NCI-H2107 treated with DMSO at 0.1 percent for 48 hours (cell line): ENCODE measurements at regions not wholly inside any gene's neighbourhood (a gene's known extent, or its start where the extent isn't known, plus 50 kb on each side); places are given as distances from the start of the nearest gene placed in this dataset.
"Not testable (repeated sequence)": the region's sequence is repeated elsewhere in the genome, so short reads cannot be mapped to it uniquely, and the experiment has no call there.

Experiments used
- DNase-seq: peaks from one replicate; lab custom pipeline; 2025; ENCODE audit not compliant: unreplicated experiment; lab: John Stamatoyannopoulos, UW

- not testable (repeated sequence) for DNase-seq
Observed at GRCh38 chr4:138456349-138456748, 214.2 kb upstream of the SLC7A11 start.

GRCh38 chr4:138455097-138455496 lies 212.9 kb upstream of the SLC7A11 start:
- DNase-seq, result no peak

- no peak for DNase-seq
Observed at GRCh38 chr4:138452826-138453225, 210.7 kb upstream of the SLC7A11 start.

- no peak for DNase-seq
Observed at GRCh38 chr4:138451276-138451663, 209.1 kb upstream of the SLC7A11 start.

GRCh38 chr4:138450546-138451275 lies 208.6 kb upstream of the SLC7A11 start:
- no peak for DNase-seq

- DNase-seq, result no peak
Observed at GRCh38 chr4:138449938-138450337, 207.8 kb upstream of the SLC7A11 start.

GRCh38 chr4:138448169-138448568 lies 206.0 kb upstream of the SLC7A11 start:
- DNase-seq, result no peak

GRCh38 chr4:138446456-138446855 lies 204.3 kb upstream of the SLC7A11 start:
- DNase-seq, result no peak

GRCh38 chr4:138445098-138445497 lies 202.9 kb upstream of the SLC7A11 start:
- no peak for DNase-seq

- no peak for DNase-seq
Observed at GRCh38 chr4:138444260-138444659, 202.1 kb upstream of the SLC7A11 start.

- DNase-seq, result no peak
Observed at GRCh38 chr4:138439143-138439581, 197.0 kb upstream of the SLC7A11 start.

- no peak for DNase-seq
Observed at GRCh38 chr4:138438608-138439007, 196.5 kb upstream of the SLC7A11 start.

GRCh38 chr4:138437263-138437851 lies 195.2 kb upstream of the SLC7A11 start:
- no peak for DNase-seq

- DNase-seq, result not testable (repeated sequence)
Observed at GRCh38 chr4:138435733-138436132, 193.6 kb upstream of the SLC7A11 start.

- DNase-seq, result not testable (repeated sequence)
Observed at GRCh38 chr4:138435046-138435445, 192.9 kb upstream of the SLC7A11 start.

GRCh38 chr4:138428611-138429010 lies 186.5 kb upstream of the SLC7A11 start:
- DNase-seq, result no peak

- DNase-seq, result no peak
Observed at GRCh38 chr4:138426786-138427185, 184.6 kb upstream of the SLC7A11 start.

- DNase-seq, result no peak
Observed at GRCh38 chr4:138420471-138420870, 178.3 kb upstream of the SLC7A11 start.

GRCh38 chr4:138414202-138414601 lies 172.1 kb upstream of the SLC7A11 start:
- no peak for DNase-seq

GRCh38 chr4:138413273-138413672 lies 171.1 kb upstream of the SLC7A11 start:
- no peak for DNase-seq

GRCh38 chr4:138412847-138413246 lies 170.7 kb upstream of the SLC7A11 start:
- DNase-seq, result no peak

- DNase-seq, result no peak
Observed at GRCh38 chr4:138410266-138410665, 168.1 kb upstream of the SLC7A11 start.

GRCh38 chr4:138409670-138410069 lies 167.5 kb upstream of the SLC7A11 start:
- DNase-seq, result no peak
